WTC11 (cell line): ENCODE measurements at regions not wholly inside any gene's neighbourhood (a gene's known extent, or its start where the extent isn't known, plus 50 kb on each side); places are given as distances from the start of the nearest gene placed in this dataset.

ENCODE experiments used
- IRF2 ChIP-seq: sonication (generic); formaldehyde crosslinking; IDR thresholded peaks from 2 replicates; pipeline ENCODE4 v1.8.0; 2022; ENCODE audit warnings: low read depth, missing genetic modification reagents, borderline replicate concordance
- KAT7 ChIP-seq: sonication (generic); formaldehyde crosslinking; IDR thresholded peaks from 2 replicates; pipeline ENCODE4 v1.8.1; 2023; ENCODE audit warnings: missing genetic modification reagents, mild to moderate bottlenecking, borderline replicate concordance
- NFYB ChIP-seq: sonication (generic); formaldehyde crosslinking; conservative IDR thresholded peaks from 2 replicates; pipeline ENCODE4 v1.8.0; 2022; ENCODE audit warnings: low read depth, missing genetic modification reagents
- SOX15 ChIP-seq: fragments of 250-450 bp; sonication (Bioruptor Pico); IDR thresholded peaks from 2 replicates; pipeline ENCODE4 v1.9.0; 2021; ENCODE audit warnings: mild to moderate bottlenecking
- ZNF138 ChIP-seq: sonication (generic); formaldehyde crosslinking; conservative IDR thresholded peaks from 2 replicates; pipeline ENCODE4 v1.8.1; 2022; ENCODE audit warnings: mild to moderate bottlenecking, moderate library complexity, missing genetic modification reagents
- TF ChIP-seq, protein P1 (sequence below): sonication (generic); formaldehyde crosslinking; IDR thresholded peaks from 2 replicates; pipeline ENCODE4 v1.8.0; 2022; ENCODE audit warnings: mild to moderate bottlenecking, missing genetic modification reagents
- TF ChIP-seq, protein P2 (sequence below): sonication (generic); formaldehyde crosslinking; IDR thresholded peaks from 2 replicates; pipeline ENCODE4 v1.8.1; 2022; ENCODE audit warnings: mild to moderate bottlenecking, missing genetic modification reagents, moderate library complexity, borderline replicate concordance
- TF ChIP-seq, protein P3 (sequence below): fragments of 200-600 bp; IDR thresholded peaks from 2 replicates; pipeline ENCODE4 v1.8.0; 2022; ENCODE audit warnings: antibody characterized with exemption
- TF ChIP-seq, protein P4 (sequence below): fragments of 250-450 bp; sonication (Bioruptor Pico); IDR thresholded peaks from 2 replicates; pipeline ENCODE4 v1.9.0; 2021; ENCODE audit warnings: mild to moderate bottlenecking, borderline replicate concordance
- TF ChIP-seq, protein P5 (sequence below): sonication (generic); formaldehyde crosslinking; IDR thresholded peaks from 2 replicates; pipeline ENCODE4 v1.8.1; 2023; ENCODE audit warnings: mild to moderate bottlenecking, missing genetic modification reagents, moderate library complexity

DNA sequence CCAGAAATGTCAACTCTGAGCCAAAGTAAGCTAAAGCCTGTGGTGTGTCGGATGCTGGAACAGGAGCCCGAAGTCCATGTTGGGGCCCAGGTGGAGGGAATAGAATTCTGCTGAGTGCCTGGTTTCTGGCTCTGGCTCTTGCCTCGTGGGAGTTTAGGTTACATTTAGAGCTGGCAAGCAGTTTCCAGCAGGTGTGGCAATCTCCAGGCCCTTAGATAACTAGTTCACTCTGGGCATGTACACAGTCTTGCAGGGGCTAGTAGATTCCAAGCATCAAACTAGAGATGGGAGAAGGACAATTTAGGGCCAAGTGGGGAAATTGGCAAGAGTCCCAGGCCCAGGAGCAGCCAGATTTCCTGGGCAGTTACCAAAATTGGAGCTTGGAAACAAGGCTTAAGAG, 56.3 kb upstream of the STOX2 start:
- no peak for TF ChIP-seq SOX15 (CRISPR knock-in tag)
- TF ChIP-seq, protein P1, sequence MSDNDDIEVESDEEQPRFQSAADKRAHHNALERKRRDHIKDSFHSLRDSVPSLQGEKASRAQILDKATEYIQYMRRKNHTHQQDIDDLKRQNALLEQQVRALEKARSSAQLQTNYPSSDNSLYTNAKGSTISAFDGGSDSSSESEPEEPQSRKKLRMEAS (CRISPR knock-in tag): no peak
- TF ChIP-seq, protein P2, sequence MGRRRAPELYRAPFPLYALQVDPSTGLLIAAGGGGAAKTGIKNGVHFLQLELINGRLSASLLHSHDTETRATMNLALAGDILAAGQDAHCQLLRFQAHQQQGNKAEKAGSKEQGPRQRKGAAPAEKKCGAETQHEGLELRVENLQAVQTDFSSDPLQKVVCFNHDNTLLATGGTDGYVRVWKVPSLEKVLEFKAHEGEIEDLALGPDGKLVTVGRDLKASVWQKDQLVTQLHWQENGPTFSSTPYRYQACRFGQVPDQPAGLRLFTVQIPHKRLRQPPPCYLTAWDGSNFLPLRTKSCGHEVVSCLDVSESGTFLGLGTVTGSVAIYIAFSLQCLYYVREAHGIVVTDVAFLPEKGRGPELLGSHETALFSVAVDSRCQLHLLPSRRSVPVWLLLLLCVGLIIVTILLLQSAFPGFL (CRISPR knock-in tag): no peak
- TF ChIP-seq, protein P3, sequence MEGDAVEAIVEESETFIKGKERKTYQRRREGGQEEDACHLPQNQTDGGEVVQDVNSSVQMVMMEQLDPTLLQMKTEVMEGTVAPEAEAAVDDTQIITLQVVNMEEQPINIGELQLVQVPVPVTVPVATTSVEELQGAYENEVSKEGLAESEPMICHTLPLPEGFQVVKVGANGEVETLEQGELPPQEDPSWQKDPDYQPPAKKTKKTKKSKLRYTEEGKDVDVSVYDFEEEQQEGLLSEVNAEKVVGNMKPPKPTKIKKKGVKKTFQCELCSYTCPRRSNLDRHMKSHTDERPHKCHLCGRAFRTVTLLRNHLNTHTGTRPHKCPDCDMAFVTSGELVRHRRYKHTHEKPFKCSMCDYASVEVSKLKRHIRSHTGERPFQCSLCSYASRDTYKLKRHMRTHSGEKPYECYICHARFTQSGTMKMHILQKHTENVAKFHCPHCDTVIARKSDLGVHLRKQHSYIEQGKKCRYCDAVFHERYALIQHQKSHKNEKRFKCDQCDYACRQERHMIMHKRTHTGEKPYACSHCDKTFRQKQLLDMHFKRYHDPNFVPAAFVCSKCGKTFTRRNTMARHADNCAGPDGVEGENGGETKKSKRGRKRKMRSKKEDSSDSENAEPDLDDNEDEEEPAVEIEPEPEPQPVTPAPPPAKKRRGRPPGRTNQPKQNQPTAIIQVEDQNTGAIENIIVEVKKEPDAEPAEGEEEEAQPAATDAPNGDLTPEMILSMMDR: no peak
- TF ChIP-seq, protein P4, sequence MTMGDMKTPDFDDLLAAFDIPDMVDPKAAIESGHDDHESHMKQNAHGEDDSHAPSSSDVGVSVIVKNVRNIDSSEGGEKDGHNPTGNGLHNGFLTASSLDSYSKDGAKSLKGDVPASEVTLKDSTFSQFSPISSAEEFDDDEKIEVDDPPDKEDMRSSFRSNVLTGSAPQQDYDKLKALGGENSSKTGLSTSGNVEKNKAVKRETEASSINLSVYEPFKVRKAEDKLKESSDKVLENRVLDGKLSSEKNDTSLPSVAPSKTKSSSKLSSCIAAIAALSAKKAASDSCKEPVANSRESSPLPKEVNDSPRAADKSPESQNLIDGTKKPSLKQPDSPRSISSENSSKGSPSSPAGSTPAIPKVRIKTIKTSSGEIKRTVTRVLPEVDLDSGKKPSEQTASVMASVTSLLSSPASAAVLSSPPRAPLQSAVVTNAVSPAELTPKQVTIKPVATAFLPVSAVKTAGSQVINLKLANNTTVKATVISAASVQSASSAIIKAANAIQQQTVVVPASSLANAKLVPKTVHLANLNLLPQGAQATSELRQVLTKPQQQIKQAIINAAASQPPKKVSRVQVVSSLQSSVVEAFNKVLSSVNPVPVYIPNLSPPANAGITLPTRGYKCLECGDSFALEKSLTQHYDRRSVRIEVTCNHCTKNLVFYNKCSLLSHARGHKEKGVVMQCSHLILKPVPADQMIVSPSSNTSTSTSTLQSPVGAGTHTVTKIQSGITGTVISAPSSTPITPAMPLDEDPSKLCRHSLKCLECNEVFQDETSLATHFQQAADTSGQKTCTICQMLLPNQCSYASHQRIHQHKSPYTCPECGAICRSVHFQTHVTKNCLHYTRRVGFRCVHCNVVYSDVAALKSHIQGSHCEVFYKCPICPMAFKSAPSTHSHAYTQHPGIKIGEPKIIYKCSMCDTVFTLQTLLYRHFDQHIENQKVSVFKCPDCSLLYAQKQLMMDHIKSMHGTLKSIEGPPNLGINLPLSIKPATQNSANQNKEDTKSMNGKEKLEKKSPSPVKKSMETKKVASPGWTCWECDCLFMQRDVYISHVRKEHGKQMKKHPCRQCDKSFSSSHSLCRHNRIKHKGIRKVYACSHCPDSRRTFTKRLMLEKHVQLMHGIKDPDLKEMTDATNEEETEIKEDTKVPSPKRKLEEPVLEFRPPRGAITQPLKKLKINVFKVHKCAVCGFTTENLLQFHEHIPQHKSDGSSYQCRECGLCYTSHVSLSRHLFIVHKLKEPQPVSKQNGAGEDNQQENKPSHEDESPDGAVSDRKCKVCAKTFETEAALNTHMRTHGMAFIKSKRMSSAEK (CRISPR knock-in tag): no peak
- no peak for TF ChIP-seq NFYB (CRISPR knock-in tag)
- no peak for TF ChIP-seq IRF2 (CRISPR knock-in tag)
- no peak for TF ChIP-seq ZNF138 (CRISPR knock-in tag)
- TF ChIP-seq KAT7: no peak
- TF ChIP-seq, protein P5, sequence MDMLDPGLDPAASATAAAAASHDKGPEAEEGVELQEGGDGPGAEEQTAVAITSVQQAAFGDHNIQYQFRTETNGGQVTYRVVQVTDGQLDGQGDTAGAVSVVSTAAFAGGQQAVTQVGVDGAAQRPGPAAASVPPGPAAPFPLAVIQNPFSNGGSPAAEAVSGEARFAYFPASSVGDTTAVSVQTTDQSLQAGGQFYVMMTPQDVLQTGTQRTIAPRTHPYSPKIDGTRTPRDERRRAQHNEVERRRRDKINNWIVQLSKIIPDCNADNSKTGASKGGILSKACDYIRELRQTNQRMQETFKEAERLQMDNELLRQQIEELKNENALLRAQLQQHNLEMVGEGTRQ (CRISPR knock-in tag): no peak
